ENCODE measurements at regions not wholly inside any gene's neighbourhood (a gene's known extent, or its start where the extent isn't known, plus 50 kb on each side); places are given as distances from the start of the nearest gene placed in this dataset.

- no peaks in the 10 kb centered on the region for H3K79me2 ChIP-seq (ENCODE audit: insufficient read depth, low read length)
- RAD21 ChIA-PET (ENCODE audit: low non-redundant PET in 1 of 2, low total read pairs in 2 of 2, uncharacterized antibody in 2 of 2, unreplicated experiment in 2 of 2) = no interaction called here
- no peak overlapping the region for H3K27ac ChIP-seq (ENCODE audit: low read depth, low read length)
- H3K4me1 ChIP-seq (ENCODE audit: control insufficient read depth in 1 of 2, insufficient read depth in 2 of 2, low read length in 2 of 2) = no peaks in the 10 kb centered on the region
- CTCF ChIA-PET = no interaction called here
- H3K27me3 ChIP-seq (ENCODE audit: insufficient read depth, low read length) = peaks cover 13% of the 10 kb centered on the region
- no peaks in the 10 kb centered on the region for H4K20me1 ChIP-seq (ENCODE audit: insufficient read depth)
- no peak overlapping the region for H3K4me3 ChIP-seq (replicated peaks in 1 of 2; ENCODE audit: low read depth in 1 of 2, low read length in 2 of 2)
- DNase-seq (ENCODE audit: low read depth, low spot score) (no peak), ATAC-seq (no peak)
- intact Hi-C loops (cut with micrococcal nuclease) = no loop called here
- no peak overlapping the region for H3K9ac ChIP-seq (ENCODE audit: low read length)
- H3K4me2 ChIP-seq (ENCODE audit: low read length) = no peak overlapping the region
- TF ChIP-seq CTCF (IDR thresholded peaks at IDR 0.05 in 2 of 3, conservative IDR thresholded peaks at IDR 0.05 in 1 of 3; ENCODE audit: borderline replicate concordance in 1 of 3, insufficient read depth in 1 of 3, low read depth in 2 of 3, low read length in 2 of 3) (no peak), ZFX (IDR thresholded peaks at IDR 0.05) (no peak), POLR2AphosphoS5 (IDR thresholded peaks at IDR 0.05; ENCODE audit: low read depth, low read length) (no peak)
- H3K9me2 ChIP-seq (ENCODE audit: insufficient read depth) = no peaks in the 10 kb centered on the region
- no peaks in the 10 kb centered on the region for H3K9me3 ChIP-seq (ENCODE audit: control insufficient read depth in 1 of 2, insufficient read depth in 1 of 2, low read depth in 1 of 2, low read length in 2 of 2)
- no peaks in the 10 kb centered on the region for H3K36me3 ChIP-seq (ENCODE audit: control insufficient read depth in 1 of 2, insufficient read depth in 2 of 2, low read length in 2 of 2)
- POLR2A ChIA-PET = no interaction called here
- no TSS peak for BruUV-seq (replicated peaks)
- H2AFZ ChIP-seq (ENCODE audit: low read depth, low read length, poor library complexity, severe bottlenecking) = no peak overlapping the region
Measured at GRCh38 chr9:87100001-87100400, 152.7 kb upstream of the GAS1 start.

GRCh38 chr9:87102126-87102525, 154.8 kb upstream of the GAS1 start:
- no TSS peak for BruUV-seq (replicated peaks)
- Histone ChIP-seq H3K36me3 (ENCODE audit: control insufficient read depth in 1 of 2, insufficient read depth in 2 of 2, low read length in 2 of 2) (no peaks in the 10 kb centered on the region), H3K79me2 (ENCODE audit: insufficient read depth, low read length) (no peaks in the 10 kb centered on the region), H3K9me2 (ENCODE audit: insufficient read depth) (no peaks in the 10 kb centered on the region), H3K9me3 (ENCODE audit: control insufficient read depth in 1 of 2, insufficient read depth in 1 of 2, low read depth in 1 of 2, low read length in 2 of 2) (no peaks in the 10 kb centered on the region), H3K4me2 (ENCODE audit: low read length) (no peak overlapping the region), H3K4me1 (ENCODE audit: control insufficient read depth in 1 of 2, insufficient read depth in 2 of 2, low read length in 2 of 2) (no peaks in the 10 kb centered on the region), H3K9ac (ENCODE audit: low read length) (no peak overlapping the region), H3K27ac (ENCODE audit: low read depth, low read length) (no peak overlapping the region), H2AFZ (ENCODE audit: low read depth, low read length, poor library complexity, severe bottlenecking) (no peak overlapping the region), H3K27me3 (ENCODE audit: insufficient read depth, low read length) (peaks cover 13% of the 10 kb centered on the region), H4K20me1 (ENCODE audit: insufficient read depth) (no peaks in the 10 kb centered on the region), H3K4me3 (replicated peaks in 1 of 2; ENCODE audit: low read depth in 1 of 2, low read length in 2 of 2) (no peak overlapping the region)
- intact Hi-C loops (cut with micrococcal nuclease) = no loop called here
- POLR2A ChIA-PET = no interaction called here
- ATAC-seq = no peak
- CTCF ChIA-PET = no interaction called here
- RAD21 ChIA-PET (ENCODE audit: low non-redundant PET in 1 of 2, low total read pairs in 2 of 2, uncharacterized antibody in 2 of 2, unreplicated experiment in 2 of 2) = no interaction called here
- DNase-seq (ENCODE audit: low read depth, low spot score) = no peak
- TF ChIP-seq SIN3A (IDR thresholded peaks at IDR 0.05; ENCODE audit: low read depth) (no peak), MAX (IDR thresholded peaks at IDR 0.05) (no peak), POLR2A (IDR thresholded peaks at IDR 0.05; ENCODE audit: borderline replicate concordance, extremely low read depth, insufficient read depth, insufficient read length) (no peak), CTCF (IDR thresholded peaks at IDR 0.05 in 2 of 3, conservative IDR thresholded peaks at IDR 0.05 in 1 of 3; ENCODE audit: borderline replicate concordance in 1 of 3, insufficient read depth in 1 of 3, low read depth in 2 of 3, low read length in 2 of 3) (no peak), JUND (IDR thresholded peaks at IDR 0.05) (no peak), CBX3 (IDR thresholded peaks at IDR 0.05; ENCODE audit: low read depth) (no peak), FOSL1 (IDR thresholded peaks at IDR 0.05; ENCODE audit: low read depth) (no peak), SRF (IDR thresholded peaks at IDR 0.05; ENCODE audit: low read depth) (no peak), ELF1 (IDR thresholded peaks at IDR 0.05; ENCODE audit: borderline replicate concordance, low read depth) (no peak), YY1 (IDR thresholded peaks at IDR 0.05; ENCODE audit: extremely low read depth, insufficient replicate concordance, low read depth, low read length) (no peak), SP1 (IDR thresholded peaks at IDR 0.05; ENCODE audit: low read depth) (no peak), ATF3 (IDR thresholded peaks at IDR 0.05) (no peak), ZBTB33 (IDR thresholded peaks at IDR 0.05; ENCODE audit: extremely low read depth, insufficient replicate concordance, low read length) (no peak), EGR1 (IDR thresholded peaks at IDR 0.05; ENCODE audit: low read depth) (no peak)

Measured in HCT116 (cell line).